HepG2 (cell line): ENCODE measurements at regions not wholly inside any gene's neighbourhood (a gene's known extent, or its start where the extent isn't known, plus 50 kb on each side); places are given as distances from the start of the nearest gene placed in this dataset.

ENCODE experiments used
- ATAC-seq: fragments of 200-7000 bp; cut with Tn5 transposase; 3 replicates; pipeline ENCODE4 v1.9.1; 2020; ENCODE audit warnings: mild to moderate bottlenecking, moderate library complexity
- BruUV-seq: library from RNA; stranded (reverse); fragments of 400-500 nt; replicated peaks from 2 replicates; lab custom pipeline; 2021; lab: Mats Ljungman, UMichigan
- CTCF ChIA-PET: fragments of 300-600 bp; formaldehyde crosslinking; extraction: SDS; loops from one replicate; lab custom pipeline; 2021; ENCODE audit warnings: low total read pairs, inconsistent platforms, low intra/inter-chr PET ratio; lab: Yijun Ruan, JAX
- POLR2A ChIA-PET: fragments of 350-600 bp; sonication (Branson Sonifier 250); formaldehyde crosslinking; loops from one replicate; lab custom pipeline; 2020; ENCODE audit warnings: antibody characterized with exemption, inconsistent platforms; lab: Yijun Ruan, JAX
- DNase-seq: peaks from one replicate; pipeline ENCODE4 v3.0.0-alpha.2; 2015; ENCODE audit warnings: low spot score
- FAIRE-seq: peaks from 3 replicates; lab custom pipeline; 2011; peaks lifted over from hg19 to GRCh38; lab: Jason Lieb, UNC
- H2AFZ ChIP-seq: one replicate; pipeline ENCODE4 v1.6.1; 2011; ENCODE audit warnings: low read length, inconsistent platforms
- H3K27ac ChIP-seq: fragments of 300-600 bp; 3 replicates; pipeline ENCODE4 v1.8.0; 2011; ENCODE audit warnings: mixed run types, mild to moderate bottlenecking, mixed read lengths, low read length, inconsistent platforms; ENCODE audit not compliant: insufficient read depth; ENCODE audit errors: extremely low read length
- H3K27me3 ChIP-seq, 2 experiments: fragments of 200-600 bp in 1 of 2; 2 replicates in 1 of 2; 3 replicates in 1 of 2; pipeline versions ENCODE4 v1.6.0 to v1.8.0; 2011; ENCODE audit warnings: low read length in 2 of 2, mild to moderate bottlenecking in 2 of 2, moderate library complexity in 2 of 2, inconsistent platforms in 1 of 2; ENCODE audit not compliant: insufficient read depth in 2 of 2, control insufficient read depth in 1 of 2
- H3K36me3 ChIP-seq, 2 experiments: fragments of 200-600 bp in 1 of 2; replicated peaks in 1 of 2; 2 replicates in 1 of 2; 3 replicates in 1 of 2; pipeline versions ENCODE4 v1.5.1 to v1.8.0; 2011; ENCODE audit warnings: low read length in 2 of 2, inconsistent platforms in 1 of 2; ENCODE audit not compliant: insufficient read depth in 2 of 2, control insufficient read depth in 1 of 2
- H3K4me1 ChIP-seq: 2 replicates; pipeline ENCODE4 v1.5.1; 2012; ENCODE audit warnings: low read length, inconsistent platforms; ENCODE audit not compliant: insufficient read depth
- H3K4me2 ChIP-seq: 2 replicates; pipeline ENCODE4 v1.6.0; 2011; ENCODE audit warnings: low read depth, low read length, inconsistent platforms
- H3K4me3 ChIP-seq, 3 experiments: fragments of 200-600 bp in 1 of 3; sonication (generic), shearing (Covaris generic) in 1 of 3; replicated peaks in 1 of 3; 2 replicates each; pipeline ENCODE4 v1.5.1; 2011 to 2016; ENCODE audit warnings: low read length in 3 of 3, inconsistent platforms in 2 of 3, low read depth in 2 of 3, mild to moderate bottlenecking in 2 of 3, control low read depth in 1 of 3, mixed read lengths in 1 of 3; ENCODE audit not compliant: insufficient read depth in 1 of 3
- H3K79me2 ChIP-seq: one replicate; pipeline ENCODE4 v1.6.1; 2011; ENCODE audit warnings: low read length, inconsistent platforms; ENCODE audit not compliant: insufficient read depth
- H3K9ac ChIP-seq: 2 replicates; pipeline ENCODE4 v1.6.0; 2011; ENCODE audit warnings: mild to moderate bottlenecking, low read depth, low read length, inconsistent platforms; ENCODE audit not compliant: insufficient read depth
- H3K9me3 ChIP-seq: 2 replicates; pipeline ENCODE4 v1.5.1; 2012; ENCODE audit warnings: mild to moderate bottlenecking, low read length
- H4K20me1 ChIP-seq: 2 replicates; pipeline ENCODE4 v1.6.0; 2011; ENCODE audit warnings: inconsistent platforms, mild to moderate bottlenecking, low read length, moderate library complexity; ENCODE audit not compliant: insufficient read depth
- CREB1 ChIP-seq, 2 experiments: fragments of 450-650 bp in 1 of 2; IDR thresholded peaks; 2 replicates each; pipeline ENCODE4 v1.6.1; 2016 to 2017; ENCODE audit warnings: control low read depth in 1 of 2, mild to moderate bottlenecking in 1 of 2, missing compliant biosample characterization in 1 of 2, missing genetic modification characterization in 1 of 2
- GPN1 ChIP-seq: sonication (generic); formaldehyde crosslinking; IDR thresholded peaks from 2 replicates; pipeline ENCODE4 v1.5.1; 2020; ENCODE audit warnings: missing genetic modification reagents, borderline replicate concordance
- KDM1A ChIP-seq: IDR thresholded peaks from 2 replicates; pipeline ENCODE4 v1.6.1; 2016; ENCODE audit warnings: missing compliant biosample characterization
- KLF15 ChIP-seq: sonication (generic); formaldehyde crosslinking; IDR thresholded peaks from 2 replicates; pipeline ENCODE4 v1.8.1; 2023; ENCODE audit warnings: borderline replicate concordance, mild to moderate bottlenecking, inconsistent platforms, missing genetic modification reagents, mixed read lengths
- KLF6 ChIP-seq: IDR thresholded peaks from 2 replicates; pipeline ENCODE4 v1.8.0; 2016; ENCODE audit warnings: missing biosample characterization, missing genetic modification reagents
- MED8 ChIP-seq: sonication (generic); formaldehyde crosslinking; IDR thresholded peaks from 2 replicates; pipeline ENCODE4 v1.8.1; 2023; ENCODE audit warnings: mild to moderate bottlenecking, missing genetic modification reagents; ENCODE audit not compliant: insufficient replicate concordance
- MTF2 ChIP-seq: sonication (generic); formaldehyde crosslinking; IDR thresholded peaks from 2 replicates; pipeline ENCODE4 v1.5.0; 2020; ENCODE audit warnings: missing genetic modification reagents, borderline replicate concordance
- NFKB2 ChIP-seq: sonication (generic); formaldehyde crosslinking; IDR thresholded peaks from 2 replicates; pipeline ENCODE4 v1.4.0; 2020; ENCODE audit warnings: missing genetic modification reagents, borderline replicate concordance
- NR2F1 ChIP-seq, 2 experiments: fragments of 450-650 bp in 1 of 2; formaldehyde crosslinking in 1 of 2; IDR thresholded peaks; 2 replicates each; pipeline versions ENCODE4 v1.5.0 to v1.6.1; 2016 to 2020; ENCODE audit warnings: mild to moderate bottlenecking in 1 of 2, missing compliant biosample characterization in 1 of 2, missing genetic modification reagents in 1 of 2, moderate library complexity in 1 of 2
- NRL ChIP-seq: sonication (generic); formaldehyde crosslinking; IDR thresholded peaks from 2 replicates; pipeline ENCODE4 v1.5.0; 2020; ENCODE audit warnings: missing genetic modification reagents, mild to moderate bottlenecking, moderate library complexity, borderline replicate concordance
- ZFX ChIP-seq: sonication (generic); formaldehyde crosslinking; IDR thresholded peaks from 2 replicates; pipeline ENCODE4 v1.4.0; 2020; ENCODE audit warnings: mild to moderate bottlenecking, low read depth, missing genetic modification reagents, moderate library complexity
- ZNF225 ChIP-seq: sonication (generic); formaldehyde crosslinking; IDR thresholded peaks from 2 replicates; pipeline ENCODE4 v1.4.0; 2020; ENCODE audit warnings: mild to moderate bottlenecking, missing genetic modification reagents
- WGBS: methylation state at CpG from one replicate; pipeline ENCODE4 v1.1.6; 2017; ENCODE audit warnings: low lambda C conversion rate; 5-methylcytosine and 5-hydroxymethylcytosine counted together
- in situ Hi-C: cut with HindIII; loops from 2 replicates; pipeline ENCODE4 v1.10.0; 2017; ENCODE audit warnings: low pct_unique_long_range_greater_than_20kb; ENCODE audit not compliant: extremely low pct_ligation_motif_present
- intact Hi-C: fragments of 100-400 bp; cut with micrococcal nuclease; formaldehyde crosslinking; loops from one replicate; pipeline ENCODE4 v1.10.0; 2022; ENCODE audit not compliant: unreplicated experiment
- TF ChIP-seq, protein P1 (sequence below): sonication (generic); formaldehyde crosslinking; IDR thresholded peaks from 2 replicates; pipeline ENCODE4 v1.9.0; 2021; ENCODE audit warnings: missing genetic modification reagents, borderline replicate concordance
- TF ChIP-seq, protein P2 (sequence below): sonication (generic); formaldehyde crosslinking; IDR thresholded peaks from 2 replicates; pipeline ENCODE4 v1.8.1; 2023; ENCODE audit warnings: mild to moderate bottlenecking, moderate library complexity, missing genetic modification reagents
- TF ChIP-seq, protein P3 (sequence below): fragments of 450-650 bp; IDR thresholded peaks from 2 replicates; pipeline ENCODE4 v1.6.1; 2016
- TF ChIP-seq, protein P4 (sequence below): sonication (generic); formaldehyde crosslinking; IDR thresholded peaks from 2 replicates; pipeline ENCODE4 v1.9.0; 2021; ENCODE audit warnings: missing genetic modification reagents, mild to moderate bottlenecking, borderline replicate concordance

DNA sequence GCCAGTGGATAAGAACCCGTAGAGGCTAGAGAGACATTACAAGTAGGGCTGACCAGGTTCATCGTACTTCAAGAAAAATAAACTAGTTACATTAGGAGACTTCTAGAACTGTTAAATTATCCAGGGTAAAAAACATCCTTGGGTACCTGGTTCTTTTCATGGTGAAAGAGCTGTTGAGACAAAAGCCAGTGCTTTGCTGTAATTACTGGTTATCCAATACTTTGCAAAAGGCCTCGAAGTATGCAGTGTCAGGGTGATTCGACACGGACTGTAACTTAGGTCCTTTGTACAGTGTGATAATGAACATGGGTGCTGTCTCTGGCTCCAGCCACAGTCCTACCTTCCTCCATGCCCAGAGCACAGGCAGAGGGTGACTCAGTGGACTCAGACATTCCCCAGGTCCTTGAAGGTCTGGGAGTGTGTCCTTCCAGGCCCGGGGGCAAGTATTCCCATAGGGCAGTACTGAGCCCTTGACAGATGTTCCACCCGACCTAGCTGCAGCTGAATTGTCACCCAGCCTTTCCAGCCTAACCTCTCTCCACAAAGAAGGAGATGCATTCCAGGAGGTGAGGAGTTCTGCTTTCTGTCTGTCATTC is 123.6 kb upstream of the TMEM72 start (continued):
- TF ChIP-seq, protein P1, sequence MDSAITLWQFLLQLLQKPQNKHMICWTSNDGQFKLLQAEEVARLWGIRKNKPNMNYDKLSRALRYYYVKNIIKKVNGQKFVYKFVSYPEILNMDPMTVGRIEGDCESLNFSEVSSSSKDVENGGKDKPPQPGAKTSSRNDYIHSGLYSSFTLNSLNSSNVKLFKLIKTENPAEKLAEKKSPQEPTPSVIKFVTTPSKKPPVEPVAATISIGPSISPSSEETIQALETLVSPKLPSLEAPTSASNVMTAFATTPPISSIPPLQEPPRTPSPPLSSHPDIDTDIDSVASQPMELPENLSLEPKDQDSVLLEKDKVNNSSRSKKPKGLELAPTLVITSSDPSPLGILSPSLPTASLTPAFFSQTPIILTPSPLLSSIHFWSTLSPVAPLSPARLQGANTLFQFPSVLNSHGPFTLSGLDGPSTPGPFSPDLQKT (CRISPR knock-in tag): no peak
- TF ChIP-seq ZNF225: no peak
- TF ChIP-seq, protein P2, sequence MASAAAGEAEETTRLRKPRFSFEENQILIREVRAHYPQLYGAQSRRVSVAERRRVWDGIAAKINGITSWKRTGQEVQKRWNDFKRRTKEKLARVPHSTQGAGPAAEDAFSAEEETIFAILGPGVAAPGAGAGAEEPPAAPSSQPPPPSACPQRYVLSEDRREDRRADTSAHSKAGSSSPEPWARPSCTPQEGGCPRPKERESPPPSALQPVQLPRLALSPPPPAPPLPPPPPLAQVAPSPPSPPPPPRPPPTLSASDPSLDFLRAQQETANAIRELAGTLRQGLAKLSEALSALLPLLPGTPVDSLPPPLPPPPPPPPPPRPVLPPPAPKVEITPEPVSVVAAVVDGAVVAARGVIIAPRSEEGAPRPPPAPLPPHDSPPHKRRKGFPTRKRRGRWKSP (CRISPR knock-in tag): no peak
- TF ChIP-seq KLF6: no peak
- TF ChIP-seq GPN1 (CRISPR knock-in tag): no peak
- no peak for TF ChIP-seq MED8

DNA sequence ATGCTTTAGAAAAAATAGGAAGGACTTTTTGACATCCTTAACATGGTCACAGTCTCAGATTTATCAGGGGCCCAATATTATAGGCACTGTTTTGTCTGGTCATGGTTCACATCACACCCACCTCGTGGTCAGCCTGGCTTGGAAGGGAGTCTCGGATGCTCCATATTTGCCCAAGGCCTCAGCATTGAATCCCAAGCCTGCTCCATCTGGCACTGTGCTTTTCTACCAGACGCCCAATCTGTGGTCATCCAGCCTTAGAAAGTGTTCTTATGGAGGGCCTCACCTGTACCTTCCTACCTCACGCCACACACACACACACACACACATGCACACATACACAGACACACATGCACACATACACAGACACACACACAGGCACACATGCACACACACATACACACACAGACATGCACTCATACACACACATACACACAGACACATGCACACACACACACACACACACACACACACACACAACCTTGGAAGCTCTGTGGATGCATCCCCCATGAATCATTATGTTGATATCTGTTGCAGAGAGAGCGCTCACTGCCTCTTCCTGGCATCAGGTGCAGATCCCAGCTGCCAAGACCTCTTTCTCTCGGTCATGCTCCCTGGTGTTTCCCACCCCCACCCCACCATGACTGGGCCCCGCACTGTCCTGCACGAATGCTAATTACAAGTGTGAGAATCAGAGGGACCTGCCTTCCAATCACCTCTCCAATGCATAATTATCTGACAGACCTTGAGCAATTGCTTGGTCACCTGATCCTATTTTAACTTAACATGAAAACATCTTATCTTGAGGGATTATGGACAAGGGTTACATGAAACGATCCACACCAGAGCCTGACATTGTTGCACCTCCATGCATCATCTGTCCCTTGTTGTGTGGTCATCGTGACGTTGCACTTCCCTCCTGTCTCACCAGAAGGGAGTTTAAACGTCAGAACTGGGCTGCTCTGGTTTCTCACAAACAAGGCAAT is 122.7 kb upstream of the TMEM72 start:
- ATAC-seq (no peak), DNase-seq (no peak), FAIRE-seq (no peak)
- intact Hi-C loops: no loop called here
- H4K20me1 ChIP-seq: no peaks in the 10 kb centered on the region
- H3K4me3 ChIP-seq: no peak overlapping the region
- ChIA-PET POLR2A (no interaction called here), CTCF (no interaction called here)
- H3K36me3 ChIP-seq: no peaks in the 10 kb centered on the region
- no TSS peak for BruUV-seq
- no peak overlapping the region for H3K9ac ChIP-seq
- no peaks in the 10 kb centered on the region for H3K79me2 ChIP-seq
- H2AFZ ChIP-seq: no peak overlapping the region
- in situ Hi-C loops: no loop called here
- no peak overlapping the region for H3K27ac ChIP-seq
- H3K4me2 ChIP-seq: no peak overlapping the region
- H3K9me3 ChIP-seq: no peaks in the 10 kb centered on the region
- H3K27me3 ChIP-seq: peaks cover 0 to 7% of the 10 kb centered on the region in 2 experiments; a peak in 2 of 5 replicates
- no peaks in the 10 kb centered on the region for H3K4me1 ChIP-seq
- WGBS: 17% methylated on average over 12 of the region's 12 CpGs
- TF ChIP-seq, protein P3, sequence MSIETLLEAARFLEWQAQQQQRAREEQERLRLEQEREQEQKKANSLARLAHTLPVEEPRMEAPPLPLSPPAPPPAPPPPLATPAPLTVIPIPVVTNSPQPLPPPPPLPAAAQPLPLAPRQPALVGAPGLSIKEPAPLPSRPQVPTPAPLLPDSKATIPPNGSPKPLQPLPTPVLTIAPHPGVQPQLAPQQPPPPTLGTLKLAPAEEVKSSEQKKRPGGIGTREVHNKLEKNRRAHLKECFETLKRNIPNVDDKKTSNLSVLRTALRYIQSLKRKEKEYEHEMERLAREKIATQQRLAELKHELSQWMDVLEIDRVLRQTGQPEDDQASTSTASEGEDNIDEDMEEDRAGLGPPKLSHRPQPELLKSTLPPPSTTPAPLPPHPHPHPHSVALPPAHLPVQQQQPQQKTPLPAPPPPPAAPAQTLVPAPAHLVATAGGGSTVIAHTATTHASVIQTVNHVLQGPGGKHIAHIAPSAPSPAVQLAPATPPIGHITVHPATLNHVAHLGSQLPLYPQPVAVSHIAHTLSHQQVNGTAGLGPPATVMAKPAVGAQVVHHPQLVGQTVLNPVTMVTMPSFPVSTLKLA: peak; percentile 67
- TF ChIP-seq, protein P4, sequence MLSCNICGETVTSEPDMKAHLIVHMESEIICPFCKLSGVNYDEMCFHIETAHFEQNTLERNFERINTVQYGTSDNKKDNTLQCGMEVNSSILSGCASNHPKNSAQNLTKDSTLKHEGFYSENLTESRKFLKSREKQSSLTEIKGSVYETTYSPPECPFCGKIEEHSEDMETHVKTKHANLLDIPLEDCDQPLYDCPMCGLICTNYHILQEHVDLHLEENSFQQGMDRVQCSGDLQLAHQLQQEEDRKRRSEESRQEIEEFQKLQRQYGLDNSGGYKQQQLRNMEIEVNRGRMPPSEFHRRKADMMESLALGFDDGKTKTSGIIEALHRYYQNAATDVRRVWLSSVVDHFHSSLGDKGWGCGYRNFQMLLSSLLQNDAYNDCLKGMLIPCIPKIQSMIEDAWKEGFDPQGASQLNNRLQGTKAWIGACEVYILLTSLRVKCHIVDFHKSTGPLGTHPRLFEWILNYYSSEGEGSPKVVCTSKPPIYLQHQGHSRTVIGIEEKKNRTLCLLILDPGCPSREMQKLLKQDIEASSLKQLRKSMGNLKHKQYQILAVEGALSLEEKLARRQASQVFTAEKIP (CRISPR knock-in tag): no peak
- TF ChIP-seq CREB1 (IDR thresholded peaks at IDR 0.05): peak; percentile 80
- no peak for TF ChIP-seq CREB1 (CRISPR knock-in tag; IDR thresholded peaks at IDR 0.05)
- TF ChIP-seq NRL (CRISPR knock-in tag): no peak
- no peak for TF ChIP-seq MTF2 (CRISPR knock-in tag)
- TF ChIP-seq NFKB2: no peak
- no peak for TF ChIP-seq NR2F1 (CRISPR knock-in tag; IDR thresholded peaks at IDR 0.05)
- no peak for TF ChIP-seq ZFX (CRISPR knock-in tag)
- TF ChIP-seq KLF15 (CRISPR knock-in tag): no peak
- no peak for TF ChIP-seq KDM1A (CRISPR knock-in tag)
